C4-2B (cell line): ENCODE measurements at regions not wholly inside any gene's neighbourhood (a gene's known extent, or its start where the extent isn't known, plus 50 kb on each side); places are given as distances from the start of the nearest gene placed in this dataset.

ENCODE experiments used
- CTCF ChIP-seq: fragments of 450-650 bp; conservative IDR thresholded peaks from 2 replicates; pipeline ENCODE4 v1.5.1; 2017; ENCODE audit warnings: mild to moderate bottlenecking
- ZFX ChIP-seq: fragments of 450-650 bp; IDR thresholded peaks from 2 replicates; pipeline ENCODE4 v1.6.1; 2017

- TF ChIP-seq CTCF (no peak), ZFX (no peak)
These were observed 720.2 kb downstream of the PTPRU start for GRCh38 chr1:29956349-29957030.
